SK-N-MC (cell line): ENCODE measurements at regions not wholly inside any gene's neighbourhood (a gene's known extent, or its start where the extent isn't known, plus 50 kb on each side); places are given as distances from the start of the nearest gene placed in this dataset.

ENCODE experiments used
- EZH2 ChIP-seq: fragments of 200-600 bp; sonication (generic); IDR thresholded peaks from one replicate; pipeline ENCODE4 v1.6.1; 2017; ENCODE audit warnings: antibody characterized with exemption
- POLR2AphosphoS5 ChIP-seq: IDR thresholded peaks from 2 replicates; pipeline ENCODE4 v1.6.1; 2012; ENCODE audit warnings: mild to moderate bottlenecking, low read depth, low read length, borderline replicate concordance

GRCh38 chr2:120481446-120482194 is 135.7 kb downstream of the INHBB start:
- TF ChIP-seq EZH2, result no peak
- no peak for TF ChIP-seq POLR2AphosphoS5
